Mesendoderm (in vitro differentiated cells): ENCODE measurements at regions not wholly inside any gene's neighbourhood (a gene's known extent, or its start where the extent isn't known, plus 50 kb on each side); places are given as distances from the start of the nearest gene placed in this dataset.

Source experiments
- DNase-seq: peaks from one replicate; pipeline ENCODE4 v3.0.0; 2013
- H2AK5ac ChIP-seq: 2 replicates; pipeline ENCODE4 v1.6.1; 2013; ENCODE audit warnings: low read length, inconsistent platforms
- H2BK120ac ChIP-seq: 2 replicates; pipeline ENCODE4 v1.6.1; 2013; ENCODE audit warnings: low read depth, mild to moderate bottlenecking, low read length, moderate library complexity, mixed read lengths
- H2BK15ac ChIP-seq: replicated peaks from 2 replicates; pipeline ENCODE4 v1.6.1; 2013; ENCODE audit warnings: low read depth, mild to moderate bottlenecking, moderate library complexity
- H2BK5ac ChIP-seq: 2 replicates; pipeline ENCODE4 v1.6.1; 2013; ENCODE audit warnings: low read length, inconsistent platforms
- H3K18ac ChIP-seq: 2 replicates; pipeline ENCODE4 v1.6.1; 2013; ENCODE audit warnings: mild to moderate bottlenecking, low read length, mixed read lengths
- H3K23ac ChIP-seq: one replicate; pipeline ENCODE4 v1.6.1; 2013; ENCODE audit warnings: low read length
- H3K27ac ChIP-seq: 2 replicates; pipeline ENCODE4 v1.5.1; 2013; ENCODE audit warnings: low read depth, mild to moderate bottlenecking, inconsistent platforms, low read length, moderate library complexity
- H3K27me3 ChIP-seq: 2 replicates; pipeline ENCODE4 v1.6.1; 2013; ENCODE audit warnings: low read length, control low read depth, mild to moderate bottlenecking, inconsistent platforms; ENCODE audit not compliant: insufficient read depth, poor library complexity
- H3K36me3 ChIP-seq: 2 replicates; pipeline ENCODE4 v1.6.1; 2013; ENCODE audit warnings: low read length, inconsistent platforms; ENCODE audit not compliant: control insufficient read depth, insufficient read depth
- H3K4ac ChIP-seq: one replicate; pipeline ENCODE4 v1.6.1; 2013; ENCODE audit warnings: low read depth, mild to moderate bottlenecking, low read length, moderate library complexity
- H3K4me1 ChIP-seq: 2 replicates; pipeline ENCODE4 v1.6.1; 2013; ENCODE audit warnings: low read depth, low read length, inconsistent platforms; ENCODE audit not compliant: control insufficient read depth
- H3K4me2 ChIP-seq: 2 replicates; pipeline ENCODE4 v1.6.1; 2013; ENCODE audit warnings: low read length
- H3K4me3 ChIP-seq: 2 replicates; pipeline ENCODE4 v1.5.1; 2013; ENCODE audit warnings: mild to moderate bottlenecking, low read length
- H3K56ac ChIP-seq: one replicate; pipeline ENCODE4 v1.6.1; 2013; ENCODE audit warnings: low read length
- H3K79me1 ChIP-seq: 2 replicates; pipeline ENCODE4 v1.6.1; 2013; ENCODE audit warnings: low read length, inconsistent platforms
- H3K79me2 ChIP-seq: 2 replicates; pipeline ENCODE4 v1.6.1; 2013; ENCODE audit warnings: mild to moderate bottlenecking, low read length; ENCODE audit not compliant: control insufficient read depth, insufficient read depth
- H3K9ac ChIP-seq: 2 replicates; pipeline ENCODE4 v1.6.1; 2013; ENCODE audit warnings: low read length, inconsistent platforms
- H4K5ac ChIP-seq: one replicate; pipeline ENCODE4 v1.6.1; 2013; ENCODE audit warnings: low read length
- H4K8ac ChIP-seq: one replicate; pipeline ENCODE4 v1.6.1; 2013; ENCODE audit warnings: low read depth, mild to moderate bottlenecking, control low read depth, low read length, moderate library complexity
- WGBS: extraction: QIAGEN DNeasy Blood & Tissue Kit; methylation state at CpG from one replicate; pipeline ENCODE4 v1.1.7; 2013; ENCODE audit warnings: low lambda C conversion rate, missing lambda C conversion rate; ENCODE audit not compliant: insufficient coverage; ENCODE audit errors: extremely low coverage; 5-methylcytosine and 5-hydroxymethylcytosine counted together

- no CpG with 5 or more reads among the region's 3 CpGs for WGBS
- Histone ChIP-seq H4K5ac (no peak overlapping the region), H3K18ac (no peak overlapping the region), H2BK5ac (no peak overlapping the region), H3K23ac (no peak overlapping the region), H3K27me3 (no peaks in the 10 kb centered on the region), H2BK15ac (no peak overlapping the region), H2BK120ac (no peak overlapping the region), H3K9ac (no peak overlapping the region), H3K56ac (no peak overlapping the region), H3K4ac (no peak overlapping the region), H3K79me2 (no peaks in the 10 kb centered on the region), H3K4me2 (no peak overlapping the region), H3K27ac (no peak overlapping the region), H4K8ac (no peak overlapping the region), H3K36me3 (no peaks in the 10 kb centered on the region), H3K4me3 (no peak overlapping the region), H2AK5ac (no peak overlapping the region), H3K4me1 (no peaks in the 10 kb centered on the region), H3K79me1 (no peaks in the 10 kb centered on the region)
- DNase-seq: no peak
These were observed 112.9 kb upstream of the STK17B start for GRCh38 chr2:196284144-196284844.

DNA sequence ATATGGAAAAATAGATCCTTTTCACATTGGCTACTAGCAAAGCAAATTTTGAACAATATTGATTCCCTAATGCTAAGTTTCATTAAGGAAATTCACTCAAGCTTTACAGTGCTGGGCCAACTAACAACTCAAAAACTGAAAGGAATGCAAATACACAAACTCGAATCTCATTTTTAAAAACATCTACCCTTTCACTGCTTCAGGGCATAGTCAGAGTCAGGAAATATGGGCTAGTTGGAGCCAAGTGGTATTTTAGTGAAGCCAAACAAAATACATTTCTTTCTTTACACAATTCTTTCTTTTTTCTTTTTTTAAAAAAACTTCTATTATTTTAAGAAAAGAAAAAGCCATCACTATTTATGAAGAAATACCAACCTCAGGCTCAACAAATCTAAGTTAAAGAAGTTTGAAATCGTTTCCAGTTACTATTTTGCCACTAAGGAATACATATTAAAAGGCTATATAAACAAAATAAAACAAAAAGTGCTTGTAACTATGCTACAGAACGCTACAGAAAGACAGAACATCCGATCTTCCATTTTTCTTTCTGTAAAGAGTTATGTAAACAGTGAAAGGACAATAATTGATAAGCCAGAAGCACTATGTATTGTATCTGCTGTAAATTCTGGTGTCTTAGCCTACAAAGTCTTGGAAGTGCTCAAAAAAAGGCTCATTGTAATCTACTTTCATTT, 113.6 kb upstream of the STK17B start:
- WGBS: no CpG with 5 or more reads among the region's 4 CpGs
- H3K4me2 ChIP-seq: no peak overlapping the region
- no peak overlapping the region for H2BK5ac ChIP-seq
- no peaks in the 10 kb centered on the region for H3K79me1 ChIP-seq
- no peaks in the 10 kb centered on the region for H3K36me3 ChIP-seq
- no peak overlapping the region for H3K4me3 ChIP-seq
- H3K9ac ChIP-seq: no peak overlapping the region
- no peak overlapping the region for H2BK120ac ChIP-seq
- H3K27ac ChIP-seq: no peak overlapping the region
- no peaks in the 10 kb centered on the region for H3K4me1 ChIP-seq
- no peak overlapping the region for H2BK15ac ChIP-seq
- no peak overlapping the region for H3K4ac ChIP-seq
- H3K79me2 ChIP-seq: no peaks in the 10 kb centered on the region
- H3K23ac ChIP-seq: no peak overlapping the region
- no peak overlapping the region for H3K56ac ChIP-seq
- H2AK5ac ChIP-seq: no peak overlapping the region
- no peak overlapping the region for H4K5ac ChIP-seq
- H3K27me3 ChIP-seq: no peaks in the 10 kb centered on the region
- no peak overlapping the region for H4K8ac ChIP-seq
- H3K18ac ChIP-seq: no peak overlapping the region
- no peak for DNase-seq

GRCh38 chr2:196286821-196287220, 115.4 kb upstream of the STK17B start:
- no peak overlapping the region for H2AK5ac ChIP-seq
- no peaks in the 10 kb centered on the region for H3K79me1 ChIP-seq
- H3K9ac ChIP-seq: no peak overlapping the region
- no peak overlapping the region for H3K23ac ChIP-seq
- no peak for DNase-seq
- H3K4ac ChIP-seq: no peak overlapping the region
- H2BK15ac ChIP-seq: no peak overlapping the region
- no peak overlapping the region for H3K18ac ChIP-seq
- H4K5ac ChIP-seq: no peak overlapping the region
- H3K4me3 ChIP-seq: no peak overlapping the region
- H3K27ac ChIP-seq: no peak overlapping the region
- no peak overlapping the region for H4K8ac ChIP-seq
- H3K4me2 ChIP-seq: no peak overlapping the region
- H3K27me3 ChIP-seq: no peaks in the 10 kb centered on the region
- no peaks in the 10 kb centered on the region for H3K4me1 ChIP-seq
- no peak overlapping the region for H2BK120ac ChIP-seq
- no peaks in the 10 kb centered on the region for H3K36me3 ChIP-seq
- H3K56ac ChIP-seq: no peak overlapping the region
- H3K79me2 ChIP-seq: no peaks in the 10 kb centered on the region
- no peak overlapping the region for H2BK5ac ChIP-seq

DNA sequence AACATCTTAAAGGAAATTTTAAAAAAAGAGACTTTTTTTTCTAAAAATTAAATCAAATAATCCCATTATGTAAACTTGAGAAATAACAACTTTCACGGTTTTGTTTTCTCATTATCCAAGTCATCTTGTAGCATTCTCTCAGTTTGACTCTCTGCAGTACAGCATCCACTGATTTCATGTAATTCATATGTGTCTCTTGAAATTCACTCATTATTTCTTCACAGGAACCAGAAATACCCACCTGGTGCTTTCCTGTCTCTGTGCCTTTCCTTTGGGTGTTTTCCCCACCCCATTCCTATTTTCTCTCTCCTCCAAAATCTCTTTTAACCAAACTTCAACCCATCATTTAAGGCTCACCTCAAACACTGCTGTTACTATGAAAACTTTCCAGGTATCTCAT, 116.1 kb upstream of the STK17B start:
- no CpG with 5 or more reads among the region's 1 CpG for WGBS
- Histone ChIP-seq H3K4me3 (no peak overlapping the region), H3K79me1 (no peaks in the 10 kb centered on the region), H3K18ac (no peak overlapping the region), H2BK120ac (no peak overlapping the region), H4K5ac (no peak overlapping the region), H3K36me3 (no peaks in the 10 kb centered on the region), H3K79me2 (no peaks in the 10 kb centered on the region), H3K4me1 (no peaks in the 10 kb centered on the region), H3K27ac (no peak overlapping the region), H3K4ac (no peak overlapping the region), H2AK5ac (no peak overlapping the region), H4K8ac (no peak overlapping the region), H3K27me3 (no peaks in the 10 kb centered on the region), H3K4me2 (no peak overlapping the region), H2BK15ac (no peak overlapping the region), H3K56ac (no peak overlapping the region), H3K9ac (no peak overlapping the region), H2BK5ac (no peak overlapping the region), H3K23ac (no peak overlapping the region)
- no peak for DNase-seq

DNA sequence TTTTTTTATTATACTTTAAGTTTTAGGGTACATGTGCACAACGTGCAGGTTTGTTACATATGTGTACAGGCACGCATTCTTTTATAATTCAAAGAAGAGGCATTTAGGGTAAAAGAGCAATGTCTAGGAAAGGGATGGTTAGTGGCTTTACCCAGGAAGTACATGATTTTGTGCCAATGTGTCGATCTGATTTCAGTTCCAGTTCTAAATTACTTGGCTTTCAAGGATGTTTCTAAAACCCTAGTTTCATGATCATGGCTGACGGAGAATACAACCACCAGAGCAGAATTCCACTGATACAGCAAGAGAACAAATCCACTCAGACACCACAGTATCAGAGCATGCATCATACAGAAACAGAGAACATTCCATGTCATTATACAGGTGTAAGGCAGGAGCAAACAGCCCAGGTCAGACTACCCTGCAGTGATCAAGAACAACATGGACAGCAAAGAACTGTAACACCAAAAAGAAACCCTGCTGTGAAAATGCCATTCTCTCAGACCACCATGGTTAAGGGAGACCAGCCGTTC, 116.7 kb upstream of the STK17B start:
- no peak overlapping the region for H3K27ac ChIP-seq
- H3K4me2 ChIP-seq: no peak overlapping the region
- no peak overlapping the region for H3K4me3 ChIP-seq
- H2BK120ac ChIP-seq: no peak overlapping the region
- H3K4ac ChIP-seq: no peak overlapping the region
- H3K4me1 ChIP-seq: no peaks in the 10 kb centered on the region
- no peak for DNase-seq
- H4K8ac ChIP-seq: no peak overlapping the region
- H4K5ac ChIP-seq: no peak overlapping the region
- H3K79me1 ChIP-seq: no peaks in the 10 kb centered on the region
- no peak overlapping the region for H2AK5ac ChIP-seq
- H2BK5ac ChIP-seq: no peak overlapping the region
- H3K56ac ChIP-seq: no peak overlapping the region
- H3K18ac ChIP-seq: no peak overlapping the region
- H3K79me2 ChIP-seq: no peaks in the 10 kb centered on the region
- H3K36me3 ChIP-seq: no peaks in the 10 kb centered on the region
- H2BK15ac ChIP-seq: no peak overlapping the region
- WGBS: no CpG with 5 or more reads among the region's 5 CpGs
- no peak overlapping the region for H3K23ac ChIP-seq
- no peaks in the 10 kb centered on the region for H3K27me3 ChIP-seq
- no peak overlapping the region for H3K9ac ChIP-seq
